Non-pigmented ciliary epithelial cell (primary cell): ENCODE measurements at regions not wholly inside any gene's neighbourhood (a gene's known extent, or its start where the extent isn't known, plus 50 kb on each side); places are given as distances from the start of the nearest gene placed in this dataset.

Experiments
- DNase-seq: peaks from one replicate; pipeline ENCODE4 v3.0.0-alpha.2; 2010; ENCODE audit warnings: low read depth

DNA sequence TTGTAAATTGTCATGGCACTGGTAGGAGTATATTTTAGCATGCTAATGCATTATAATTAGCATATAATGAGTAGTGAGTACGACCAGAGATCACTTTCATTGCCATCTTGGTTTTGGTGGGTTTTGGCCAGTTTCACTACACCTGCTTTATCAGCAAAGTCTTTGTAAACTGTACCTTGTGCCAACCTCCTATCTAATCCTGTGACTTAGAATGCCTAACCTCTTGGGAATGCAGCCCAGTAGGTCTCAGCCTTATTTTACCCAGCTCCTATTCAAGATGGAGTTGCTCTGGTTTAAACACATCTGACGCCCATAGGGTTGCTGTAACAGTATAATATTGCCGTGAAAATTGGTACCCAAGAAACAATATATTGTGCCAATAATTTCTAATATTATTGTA is 159.4 kb downstream of the MAGEB5 start:
- DNase-seq = no peak

DNA sequence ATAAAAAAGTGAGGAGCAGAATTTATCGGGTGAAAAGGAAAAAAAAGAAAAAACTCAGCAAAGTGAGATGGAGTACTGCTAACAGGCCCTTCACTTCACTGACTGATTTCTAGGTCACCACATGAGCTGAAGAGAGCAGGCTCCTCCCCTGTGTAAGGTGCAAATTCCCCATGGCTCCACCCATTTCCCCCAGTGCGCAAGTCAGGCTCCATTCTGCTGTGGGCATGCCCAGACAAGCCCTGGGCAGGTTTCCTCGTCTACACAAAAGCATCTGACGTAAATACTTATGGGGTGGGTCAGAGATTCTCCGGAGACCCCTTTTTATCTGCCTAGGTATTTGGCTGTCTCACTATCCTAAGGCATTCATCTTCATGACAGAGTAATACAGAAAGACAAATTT is 157.9 kb downstream of the MAGEB5 start:
- DNase-seq = no peak

DNA sequence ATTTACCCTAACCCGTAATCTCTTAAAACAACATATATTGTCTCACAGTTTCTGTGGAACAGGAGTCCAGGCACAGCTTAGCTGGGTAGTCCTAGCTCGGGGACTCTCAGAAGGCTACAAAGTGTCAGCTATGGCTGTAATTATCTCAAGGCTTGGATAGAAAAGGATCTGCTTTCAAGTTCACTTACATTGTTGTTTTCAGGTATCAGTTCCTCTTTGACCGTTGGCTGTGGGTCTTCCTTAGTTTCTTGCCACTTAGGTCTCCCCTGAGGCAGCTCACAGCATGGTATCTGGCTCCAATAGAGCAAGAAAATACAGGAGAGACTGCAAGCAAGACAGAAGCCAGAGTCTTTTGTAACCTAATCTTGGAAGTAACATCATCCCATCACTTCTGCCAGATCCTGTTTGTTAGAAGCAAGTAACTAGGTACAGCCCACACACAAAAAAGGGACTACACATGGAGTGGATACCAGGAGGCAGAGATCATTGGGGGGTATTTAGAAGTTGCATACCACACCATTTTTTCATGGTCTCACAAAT is 137.0 kb downstream of the MAGEB5 start:
- DNase-seq = no peak

DNA sequence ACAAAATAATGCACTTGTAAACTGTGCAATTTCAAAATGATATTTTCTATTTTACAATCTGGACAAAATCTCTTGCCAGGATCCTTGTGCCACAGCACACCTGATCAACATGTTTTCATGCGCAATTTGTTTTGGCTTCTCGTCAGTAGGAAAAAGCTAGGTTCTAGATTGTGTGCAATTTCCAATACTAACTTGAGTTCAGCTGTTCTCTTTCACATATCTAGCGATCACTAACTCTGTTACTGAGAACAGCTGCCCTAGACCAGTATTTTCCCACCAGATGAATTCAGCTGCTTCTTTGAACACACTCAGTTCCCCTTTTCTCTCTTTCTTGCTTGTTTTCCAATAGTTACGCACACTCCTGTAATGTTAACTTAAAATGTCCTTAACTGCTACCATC is 131.2 kb downstream of the MAGEB5 start:
- no peak for DNase-seq

DNA sequence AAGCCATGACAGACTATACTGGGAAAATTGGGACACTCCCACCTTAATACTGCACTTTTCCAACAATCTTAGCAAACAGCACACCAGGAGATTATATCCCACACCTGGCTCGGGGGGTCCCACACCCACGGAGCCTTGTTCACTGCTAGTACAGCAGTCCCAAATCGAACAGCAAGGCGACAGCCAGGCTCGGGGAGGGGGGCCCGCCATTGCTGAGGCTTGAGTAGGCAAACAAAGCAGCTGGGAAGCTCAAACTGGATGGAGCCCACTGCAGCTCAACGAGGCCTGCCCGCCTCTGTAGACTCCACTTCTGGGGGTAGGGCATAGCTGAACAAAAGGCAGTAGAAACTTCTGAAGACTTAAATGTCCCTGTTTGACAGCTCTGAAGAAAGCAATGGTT is 118.3 kb downstream of the MAGEB5 start:
- no peak for DNase-seq

DNA sequence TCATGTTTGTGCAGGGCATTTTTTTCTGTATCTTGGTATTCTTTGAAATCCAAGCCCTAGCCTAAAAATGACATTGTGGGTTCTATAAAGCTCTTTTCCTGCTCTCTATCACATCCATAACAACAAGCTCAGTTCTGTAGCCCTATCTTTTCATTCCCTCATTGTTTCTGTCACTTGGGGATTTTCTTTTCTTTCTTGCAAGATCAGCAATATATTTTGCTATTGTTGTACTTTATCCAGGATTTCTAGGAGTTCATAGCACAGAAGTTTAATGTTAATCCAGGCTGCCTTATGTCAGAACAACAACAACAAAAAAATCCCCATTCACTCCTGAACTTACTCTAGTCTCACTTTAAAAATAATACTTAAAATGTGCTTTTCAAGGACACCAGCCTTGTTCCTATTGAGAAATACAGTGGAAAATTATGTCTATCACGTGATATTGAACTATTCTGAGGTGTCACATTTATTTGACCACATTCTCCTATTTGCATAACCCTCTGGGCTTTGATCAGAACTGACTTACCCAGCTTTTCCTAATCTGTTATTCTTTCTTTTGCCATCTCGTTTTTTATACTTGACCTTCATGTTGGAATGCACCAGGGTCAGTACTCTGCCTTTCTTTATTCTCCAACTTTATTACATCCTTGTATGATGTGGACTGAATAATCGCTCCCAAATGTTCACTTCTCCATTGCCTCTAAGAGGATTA is 112.8 kb downstream of the MAGEB5 start:
- DNase-seq = no peak

DNA sequence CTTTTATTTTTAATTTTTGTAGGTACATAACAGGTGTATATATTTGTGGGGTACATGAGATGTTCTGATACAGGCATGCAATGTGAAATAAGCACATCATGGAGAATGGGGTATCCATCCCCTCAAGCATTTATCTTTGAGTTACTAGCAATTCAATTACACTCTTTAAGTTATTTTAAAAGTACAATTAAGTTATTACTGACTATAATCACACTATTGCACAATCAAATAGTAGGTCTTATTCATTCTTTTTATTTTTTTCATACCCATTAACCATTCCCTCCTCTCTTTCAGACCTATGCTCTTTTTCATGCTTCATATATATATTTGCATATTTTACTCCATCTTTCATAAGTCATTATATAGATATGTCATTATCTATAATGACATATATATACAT is 93.3 kb downstream of the MAGEB5 start:
- no peak for DNase-seq

DNA sequence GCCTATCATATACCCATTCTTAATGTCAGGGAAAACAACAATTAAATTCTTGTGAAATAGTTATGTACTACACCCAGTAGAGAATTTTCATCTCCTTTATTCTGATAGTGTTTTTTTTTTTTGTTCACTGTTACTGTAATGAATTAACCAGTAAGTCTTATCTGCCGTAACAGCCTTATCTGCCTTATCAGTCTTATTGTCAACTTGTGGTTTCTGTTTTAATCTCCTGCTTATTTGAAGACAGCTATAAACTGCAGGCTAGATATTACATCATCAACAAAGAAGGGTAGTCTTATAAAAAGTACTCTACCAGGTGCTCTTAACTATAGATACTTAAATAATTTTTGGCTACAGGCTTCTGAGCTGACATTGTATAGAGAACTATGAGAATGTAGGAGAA is 79.5 kb downstream of the MAGEB5 start:
- peak; percentile 1 for DNase-seq

DNA sequence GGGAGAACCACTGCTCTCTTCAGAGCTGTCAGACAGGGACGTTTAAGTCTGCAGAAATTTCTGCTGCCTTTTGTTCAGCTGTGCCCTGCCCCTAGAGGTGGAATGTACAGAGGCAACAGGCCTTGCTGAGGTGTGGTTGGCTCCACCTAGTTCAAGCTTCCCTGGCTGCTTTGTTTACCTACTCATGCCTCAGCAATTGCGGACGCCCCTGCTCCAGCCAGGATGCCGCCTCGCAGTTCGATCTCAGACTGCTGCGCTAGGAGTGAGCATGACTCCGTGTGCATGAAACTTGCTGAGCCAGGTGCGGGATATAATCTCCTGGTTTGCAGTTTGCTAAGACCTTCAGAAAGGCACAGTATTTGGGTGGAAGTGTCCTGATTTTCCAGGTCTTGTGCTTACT is 70.9 kb downstream of the MAGEB5 start:
- DNase-seq = no peak
